ENCODE measurements at regions not wholly inside any gene's neighbourhood (a gene's known extent, or its start where the extent isn't known, plus 50 kb on each side); places are given as distances from the start of the nearest gene placed in this dataset.

- Histone ChIP-seq H3K4me3 (no peak overlapping the region), H3K4me2 (ENCODE audit: insufficient read depth, low read length) (no peak overlapping the region), H3K9ac (ENCODE audit: insufficient read depth in 1 of 2, low read depth in 2 of 2, low read length in 2 of 2) (no peak overlapping the region), H3K9me3 (replicated peaks; ENCODE audit: control insufficient read depth, insufficient read depth, low read depth, low read length) (no peaks in the 10 kb centered on the region), H2AFZ (ENCODE audit: low read depth, low read length) (no peak overlapping the region), H3K27me3 (ENCODE audit: control insufficient read depth in 2 of 2, insufficient read depth in 2 of 2, low read length in 2 of 2) (no peaks in the 10 kb centered on the region), H3K36me3 (ENCODE audit: control insufficient read depth, insufficient read depth, low read length) (no peaks in the 10 kb centered on the region), H3K4me1 (replicated peaks in 1 of 2; ENCODE audit: control insufficient read depth in 2 of 2, insufficient read depth in 2 of 2, low read length in 2 of 2) (no peaks in the 10 kb centered on the region), H3K27ac (ENCODE audit: extremely low read depth, low read depth, low read length) (no peak overlapping the region), H4K20me1 (replicated peaks; ENCODE audit: control insufficient read depth, insufficient read depth, low read length) (no peaks in the 10 kb centered on the region), H3K79me2 (ENCODE audit: control insufficient read depth, insufficient read depth, low read length) (no peaks in the 10 kb centered on the region), H3K9me1 (ENCODE audit: control insufficient read depth, insufficient read depth, low read length) (no peaks in the 10 kb centered on the region)
- in situ Hi-C loops (cut with MboI) (no loop called here), intact Hi-C loops (cut with micrococcal nuclease) (no loop called here)
- TF ChIP-seq, protein P1, sequence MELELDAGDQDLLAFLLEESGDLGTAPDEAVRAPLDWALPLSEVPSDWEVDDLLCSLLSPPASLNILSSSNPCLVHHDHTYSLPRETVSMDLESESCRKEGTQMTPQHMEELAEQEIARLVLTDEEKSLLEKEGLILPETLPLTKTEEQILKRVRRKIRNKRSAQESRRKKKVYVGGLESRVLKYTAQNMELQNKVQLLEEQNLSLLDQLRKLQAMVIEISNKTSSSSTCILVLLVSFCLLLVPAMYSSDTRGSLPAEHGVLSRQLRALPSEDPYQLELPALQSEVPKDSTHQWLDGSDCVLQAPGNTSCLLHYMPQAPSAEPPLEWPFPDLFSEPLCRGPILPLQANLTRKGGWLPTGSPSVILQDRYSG (tag; conservative IDR thresholded peaks at IDR 0.05; ENCODE audit: low read depth): no peak
- TF ChIP-seq ZKSCAN3 (CRISPR knock-in tag; IDR thresholded peaks at IDR 0.05): no peak
- TF ChIP-seq ZNF785 (CRISPR knock-in tag; IDR thresholded peaks at IDR 0.05): no peak
- TF ChIP-seq, protein P2, sequence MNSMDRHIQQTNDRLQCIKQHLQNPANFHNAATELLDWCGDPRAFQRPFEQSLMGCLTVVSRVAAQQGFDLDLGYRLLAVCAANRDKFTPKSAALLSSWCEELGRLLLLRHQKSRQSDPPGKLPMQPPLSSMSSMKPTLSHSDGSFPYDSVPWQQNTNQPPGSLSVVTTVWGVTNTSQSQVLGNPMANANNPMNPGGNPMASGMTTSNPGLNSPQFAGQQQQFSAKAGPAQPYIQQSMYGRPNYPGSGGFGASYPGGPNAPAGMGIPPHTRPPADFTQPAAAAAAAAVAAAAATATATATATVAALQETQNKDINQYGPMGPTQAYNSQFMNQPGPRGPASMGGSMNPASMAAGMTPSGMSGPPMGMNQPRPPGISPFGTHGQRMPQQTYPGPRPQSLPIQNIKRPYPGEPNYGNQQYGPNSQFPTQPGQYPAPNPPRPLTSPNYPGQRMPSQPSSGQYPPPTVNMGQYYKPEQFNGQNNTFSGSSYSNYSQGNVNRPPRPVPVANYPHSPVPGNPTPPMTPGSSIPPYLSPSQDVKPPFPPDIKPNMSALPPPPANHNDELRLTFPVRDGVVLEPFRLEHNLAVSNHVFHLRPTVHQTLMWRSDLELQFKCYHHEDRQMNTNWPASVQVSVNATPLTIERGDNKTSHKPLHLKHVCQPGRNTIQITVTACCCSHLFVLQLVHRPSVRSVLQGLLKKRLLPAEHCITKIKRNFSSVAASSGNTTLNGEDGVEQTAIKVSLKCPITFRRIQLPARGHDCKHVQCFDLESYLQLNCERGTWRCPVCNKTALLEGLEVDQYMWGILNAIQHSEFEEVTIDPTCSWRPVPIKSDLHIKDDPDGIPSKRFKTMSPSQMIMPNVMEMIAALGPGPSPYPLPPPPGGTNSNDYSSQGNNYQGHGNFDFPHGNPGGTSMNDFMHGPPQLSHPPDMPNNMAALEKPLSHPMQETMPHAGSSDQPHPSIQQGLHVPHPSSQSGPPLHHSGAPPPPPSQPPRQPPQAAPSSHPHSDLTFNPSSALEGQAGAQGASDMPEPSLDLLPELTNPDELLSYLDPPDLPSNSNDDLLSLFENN (IDR thresholded peaks at IDR 0.05; ENCODE audit: low read depth in 2 of 2, low read length in 2 of 2): no peak
- no peak for TF ChIP-seq HNRNPUL1 (IDR thresholded peaks at IDR 0.05; ENCODE audit: low read length)
- TF ChIP-seq, protein P3, sequence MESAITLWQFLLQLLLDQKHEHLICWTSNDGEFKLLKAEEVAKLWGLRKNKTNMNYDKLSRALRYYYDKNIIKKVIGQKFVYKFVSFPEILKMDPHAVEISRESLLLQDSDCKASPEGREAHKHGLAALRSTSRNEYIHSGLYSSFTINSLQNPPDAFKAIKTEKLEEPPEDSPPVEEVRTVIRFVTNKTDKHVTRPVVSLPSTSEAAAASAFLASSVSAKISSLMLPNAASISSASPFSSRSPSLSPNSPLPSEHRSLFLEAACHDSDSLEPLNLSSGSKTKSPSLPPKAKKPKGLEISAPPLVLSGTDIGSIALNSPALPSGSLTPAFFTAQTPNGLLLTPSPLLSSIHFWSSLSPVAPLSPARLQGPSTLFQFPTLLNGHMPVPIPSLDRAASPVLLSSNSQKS (CRISPR knock-in tag; IDR thresholded peaks at IDR 0.05): no peak
- TF ChIP-seq HOXB6 (CRISPR knock-in tag; IDR thresholded peaks at IDR 0.05; ENCODE audit: borderline replicate concordance): no peak
- no peak for TF ChIP-seq MAX (CRISPR knock-in tag; IDR thresholded peaks at IDR 0.05)
- no peak for TF ChIP-seq KDM4B (IDR thresholded peaks at IDR 0.05; ENCODE audit: borderline replicate concordance in 2 of 2, low read depth in 1 of 2)
- no peak for TF ChIP-seq ZNF57 (CRISPR knock-in tag; IDR thresholded peaks at IDR 0.05)
- TF ChIP-seq C11orf30 (IDR thresholded peaks at IDR 0.05; ENCODE audit: low read depth): no peak
- TF ChIP-seq BRCA1 (IDR thresholded peaks at IDR 0.05): no peak
- no peak for TF ChIP-seq BRCA1 (CRISPR knock-in tag; IDR thresholded peaks at IDR 0.05)
- no peak for TF ChIP-seq IFI16 (CRISPR knock-in tag; IDR thresholded peaks at IDR 0.05)
- TF ChIP-seq CREB5 (CRISPR knock-in tag; IDR thresholded peaks at IDR 0.05): no peak
- TF ChIP-seq NFIC (IDR thresholded peaks at IDR 0.05): no peak
- no peak for TF ChIP-seq NCOA6 (IDR thresholded peaks at IDR 0.05)
- BruUV-seq (replicated peaks): no TSS peak
- ATAC-seq (no peak), FAIRE-seq (no peak), DNase-seq (ENCODE audit: extremely low read depth in 1 of 4, low spot score in 3 of 4) (no peak)
- WGBS (ENCODE audit: insufficient coverage, low coverage, missing lambda C conversion rate): 0% methylated on average over 3 of the region's 3 CpGs
- CTCF ChIA-PET (ENCODE audit: low intra/inter-chr PET ratio): no interaction called here
- POLR2A ChIA-PET: interaction anchor here (1.7 kb wide), 1 partner anchor 9 kb away, joined by 4 read pairs; no protein-coding TSS in a partner anchor
These were observed 90.0 kb upstream of the BMPER start for GRCh38 chr7:33815336-33815735.
